PC-9 (cell line): ENCODE measurements at regions not wholly inside any gene's neighbourhood (a gene's known extent, or its start where the extent isn't known, plus 50 kb on each side); places are given as distances from the start of the nearest gene placed in this dataset.

Experiments used
- CTCF ChIP-seq: fragments of 200-600 bp; sonication (generic); conservative IDR thresholded peaks from 2 replicates; pipeline ENCODE4 v1.6.1; 2017; ENCODE audit warnings: mixed run types, antibody characterized with exemption, mild to moderate bottlenecking, moderate library complexity
- EZH2 ChIP-seq: fragments of 200-600 bp; sonication (generic); IDR thresholded peaks from 2 replicates; pipeline ENCODE4 v1.8.0; 2017; ENCODE audit warnings: antibody characterized with exemption, low read depth

DNA sequence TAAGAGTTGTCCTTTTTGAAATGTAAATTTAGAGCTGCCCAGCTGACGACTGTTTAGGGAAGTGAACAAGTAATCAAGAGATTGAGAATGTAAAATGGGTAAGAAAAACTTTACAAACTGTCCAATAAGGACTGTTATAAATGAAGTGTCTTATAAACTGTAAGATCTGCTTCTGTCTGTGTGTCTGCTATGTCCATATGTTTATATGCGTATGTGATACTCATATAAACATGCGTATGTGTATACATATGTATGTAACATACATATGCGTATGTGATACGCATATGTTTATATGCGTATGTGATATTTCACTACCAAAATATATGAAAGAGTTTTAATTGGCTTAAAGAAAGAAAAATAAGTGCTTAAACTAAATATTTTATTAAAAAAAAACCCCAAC lies 416.0 kb upstream of the GALNTL6 start:
- no peak for TF ChIP-seq EZH2
- TF ChIP-seq CTCF: no peak
